Astrocyte of the spinal cord (primary cell): ENCODE measurements at regions not wholly inside any gene's neighbourhood (a gene's known extent, or its start where the extent isn't known, plus 50 kb on each side); places are given as distances from the start of the nearest gene placed in this dataset.

Experiments
- DNase-seq: peaks from one replicate; pipeline ENCODE4 v3.0.0; 2011; ENCODE audit warnings: low read depth, low spot score
- H3K4me3 ChIP-seq: 2 replicates; pipeline ENCODE4 v1.5.1; 2011; ENCODE audit warnings: low read depth, mild to moderate bottlenecking, low read length, moderate library complexity
- CTCF ChIP-seq: IDR thresholded peaks from 2 replicates; pipeline ENCODE4 v1.5.1; 2012; ENCODE audit warnings: low read depth, mild to moderate bottlenecking, low read length, inconsistent platforms
- in situ Hi-C: cut with HindIII; loops from 2 replicates; pipeline ENCODE4 v1.10.0; 2017; ENCODE audit warnings: low sequenced_read_pairs

- in situ Hi-C loops: no loop called here
- no peak for TF ChIP-seq CTCF
- no peak overlapping the region for H3K4me3 ChIP-seq
- no peak for DNase-seq
These were observed 68.5 kb upstream of the GADD45A start for GRCh38 chr1:67616394-67616985.

GRCh38 chr1:67618285-67619018 is 66.5 kb upstream of the GADD45A start:
- TF ChIP-seq CTCF: no peak
- no peak overlapping the region for H3K4me3 ChIP-seq
- peak; percentile 93 for DNase-seq
- in situ Hi-C loops: no loop called here

- TF ChIP-seq CTCF: no peak
- no peak for DNase-seq
- H3K4me3 ChIP-seq: no peak overlapping the region
- in situ Hi-C loops: no loop called here
These were observed 65.9 kb upstream of the GADD45A start for GRCh38 chr1:67619080-67619479.

GRCh38 chr1:67623906-67624305 is 61.1 kb upstream of the GADD45A start:
- TF ChIP-seq CTCF: no peak
- in situ Hi-C loops: no loop called here
- DNase-seq: no peak
- H3K4me3 ChIP-seq: no peak overlapping the region

- H3K4me3 ChIP-seq: no peak overlapping the region
- no peak for TF ChIP-seq CTCF
- DNase-seq: no peak
- in situ Hi-C loops: no loop called here
These were observed 60.3 kb upstream of the GADD45A start for GRCh38 chr1:67624680-67625079.

GRCh38 chr1:67626090-67626860 is 58.7 kb upstream of the GADD45A start:
- peak; percentile 82 for DNase-seq
- no peak overlapping the region for H3K4me3 ChIP-seq
- TF ChIP-seq CTCF: no peak
- in situ Hi-C loops: no loop called here
